ENCODE measurements at regions not wholly inside any gene's neighbourhood (a gene's known extent, or its start where the extent isn't known, plus 50 kb on each side); places are given as distances from the start of the nearest gene placed in this dataset.

DNA sequence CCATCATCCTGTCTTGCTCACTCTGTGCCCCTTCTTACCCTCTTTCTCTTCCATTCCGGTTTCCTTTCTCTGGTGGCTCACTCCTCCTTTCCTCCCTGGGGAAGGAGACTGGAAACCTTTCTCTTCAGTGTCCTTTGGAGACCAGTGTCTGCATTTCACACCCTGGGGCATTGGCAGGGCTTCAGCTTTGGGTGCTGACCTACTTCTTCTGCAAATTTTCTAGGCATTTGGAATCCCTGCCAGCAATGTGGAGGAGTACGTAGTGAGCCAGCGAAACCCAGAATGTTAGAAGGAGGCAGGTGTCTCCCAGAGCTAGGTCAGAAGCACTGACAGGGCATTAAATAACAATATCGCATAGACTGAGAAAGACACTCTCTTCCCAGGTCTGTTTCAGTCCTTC, 122.2 kb downstream of the SLC28A3 start:
- TF ChIP-seq YY1 (IDR thresholded peaks at IDR 0.05; ENCODE audit: insufficient read depth, insufficient read length) (no peak), ZNF274 (IDR thresholded peaks at IDR 0.05; ENCODE audit: low read depth, low read length) (no peak), SUZ12 (IDR thresholded peaks at IDR 0.05; ENCODE audit: extremely low read depth, insufficient read depth, insufficient read length) (no peak)
